GM12873 (cell line): ENCODE measurements at regions not wholly inside any gene's neighbourhood (a gene's known extent, or its start where the extent isn't known, plus 50 kb on each side); places are given as distances from the start of the nearest gene placed in this dataset.

Experiments used
- CTCF ChIP-seq: IDR thresholded peaks from 2 replicates; pipeline ENCODE4 v1.5.1; 2012; ENCODE audit warnings: low read depth, mild to moderate bottlenecking, moderate library complexity, low read length, control low read depth; ENCODE audit not compliant: insufficient read depth; ENCODE audit errors: missing control alignments

- TF ChIP-seq CTCF: no peak
These were observed 77.3 kb upstream of the MSX1 start for GRCh38 chr4:4781936-4782707.

- TF ChIP-seq CTCF: no peak
These were observed 78.7 kb upstream of the MSX1 start for GRCh38 chr4:4780729-4781244.

- no peak for TF ChIP-seq CTCF
These were observed 80.0 kb upstream of the MSX1 start for GRCh38 chr4:4779486-4779885.

GRCh38 chr4:4779054-4779453 lies 80.4 kb upstream of the MSX1 start:
- TF ChIP-seq CTCF: no peak

- TF ChIP-seq CTCF: no peak
These were observed 80.9 kb upstream of the MSX1 start for GRCh38 chr4:4778554-4778953.

GRCh38 chr4:4776934-4777333 lies 82.5 kb upstream of the MSX1 start:
- TF ChIP-seq CTCF: no peak

GRCh38 chr4:4776335-4776734 lies 83.1 kb upstream of the MSX1 start:
- no peak for TF ChIP-seq CTCF
